ENCODE measurements at regions not wholly inside any gene's neighbourhood (a gene's known extent, or its start where the extent isn't known, plus 50 kb on each side); places are given as distances from the start of the nearest gene placed in this dataset.

- DNase-seq (ENCODE audit: low spot score): no peak
Measured at GRCh38 chr3:72489901-72490300, 358.3 kb downstream of the SHQ1 start.

- no peak for DNase-seq (ENCODE audit: low spot score)
Measured at GRCh38 chr3:72488738-72489035, 359.6 kb downstream of the SHQ1 start.

GRCh38 chr3:72487946-72488737 is 360.1 kb downstream of the SHQ1 start:
- no peak for DNase-seq (ENCODE audit: low spot score)

- DNase-seq (ENCODE audit: low spot score): no peak
Measured at GRCh38 chr3:72487078-72487765, 361.0 kb downstream of the SHQ1 start.

- no peak for DNase-seq (ENCODE audit: low spot score)
Measured at GRCh38 chr3:72485641-72486040, 362.6 kb downstream of the SHQ1 start.

- DNase-seq (ENCODE audit: low spot score): no peak
Measured at GRCh38 chr3:72483554-72484104, 364.6 kb downstream of the SHQ1 start.

- DNase-seq (ENCODE audit: low spot score): no peak
Measured at GRCh38 chr3:72482589-72483321, 365.5 kb downstream of the SHQ1 start.

- no peak for DNase-seq (ENCODE audit: low spot score)
Measured at GRCh38 chr3:72481542-72481941, 366.7 kb downstream of the SHQ1 start.

GRCh38 chr3:72480366-72480765 is 367.9 kb downstream of the SHQ1 start:
- DNase-seq (ENCODE audit: low spot score): no peak

- DNase-seq (ENCODE audit: low spot score): no peak
Measured at GRCh38 chr3:72479651-72480215, 368.5 kb downstream of the SHQ1 start.

- no peak for DNase-seq (ENCODE audit: low spot score)
Measured at GRCh38 chr3:72476139-72476483, 372.1 kb downstream of the SHQ1 start.

GRCh38 chr3:72475258-72476138 is 372.7 kb downstream of the SHQ1 start:
- no peak for DNase-seq (ENCODE audit: low spot score)

GRCh38 chr3:72474775-72475174 is 373.5 kb downstream of the SHQ1 start:
- no peak for DNase-seq (ENCODE audit: low spot score)

- no peak for DNase-seq (ENCODE audit: low spot score)
Measured at GRCh38 chr3:72473156-72473555, 375.1 kb downstream of the SHQ1 start.

GRCh38 chr3:72470904-72471417 is 377.3 kb downstream of the SHQ1 start:
- no peak for DNase-seq (ENCODE audit: low spot score)

GRCh38 chr3:72465853-72466252 is 382.4 kb downstream of the SHQ1 start:
- no peak for DNase-seq (ENCODE audit: low spot score)

- DNase-seq (ENCODE audit: low spot score): no peak
Measured at GRCh38 chr3:72463083-72463482, 385.2 kb downstream of the SHQ1 start.

- DNase-seq (ENCODE audit: low spot score): no peak
Measured at GRCh38 chr3:72462595-72463011, 385.6 kb downstream of the SHQ1 start.

- no peak for DNase-seq (ENCODE audit: low spot score)
Measured at GRCh38 chr3:72461787-72462186, 386.5 kb downstream of the SHQ1 start.

GRCh38 chr3:72460205-72461174 is 387.8 kb downstream of the SHQ1 start:
- no peak for DNase-seq (ENCODE audit: low spot score)

Measured in cerebellar cortex (tissue), 1 donor.